AG04449 (cell line): ENCODE measurements at regions not wholly inside any gene's neighbourhood (a gene's known extent, or its start where the extent isn't known, plus 50 kb on each side); places are given as distances from the start of the nearest gene placed in this dataset.
A peak's percentile ranks its signal among the peaks of the same experiment; 100 is the strongest.

Experiments used
- CTCF ChIA-PET: fragments of 350-600 bp; formaldehyde crosslinking; extraction: SDS; loops from one replicate; lab custom pipeline; 2021; ENCODE audit warnings: antibody characterized with exemption; lab: Yijun Ruan, JAX
- POLR2A ChIA-PET: fragments of 400-600, 350-600 bp; formaldehyde crosslinking; extraction: SDS; loops from one replicate; lab custom pipeline; 2020; ENCODE audit warnings: antibody characterized with exemption, inconsistent platforms; lab: Yijun Ruan, JAX
- DNase-seq: peaks from one replicate; pipeline ENCODE4 v3.0.0-alpha.2; 2010; ENCODE audit warnings: low read depth, low spot score
- H3K4me3 ChIP-seq: 2 replicates; pipeline ENCODE4 v1.5.1; 2011; ENCODE audit warnings: low read depth, mild to moderate bottlenecking, control low read depth, low read length
- CTCF ChIP-seq: IDR thresholded peaks from one replicate; pipeline ENCODE4 v1.5.1; 2011; ENCODE audit warnings: mild to moderate bottlenecking, moderate library complexity, low read length, control low read depth, inconsistent platforms; ENCODE audit not compliant: insufficient read depth; ENCODE audit errors: missing control alignments

DNA sequence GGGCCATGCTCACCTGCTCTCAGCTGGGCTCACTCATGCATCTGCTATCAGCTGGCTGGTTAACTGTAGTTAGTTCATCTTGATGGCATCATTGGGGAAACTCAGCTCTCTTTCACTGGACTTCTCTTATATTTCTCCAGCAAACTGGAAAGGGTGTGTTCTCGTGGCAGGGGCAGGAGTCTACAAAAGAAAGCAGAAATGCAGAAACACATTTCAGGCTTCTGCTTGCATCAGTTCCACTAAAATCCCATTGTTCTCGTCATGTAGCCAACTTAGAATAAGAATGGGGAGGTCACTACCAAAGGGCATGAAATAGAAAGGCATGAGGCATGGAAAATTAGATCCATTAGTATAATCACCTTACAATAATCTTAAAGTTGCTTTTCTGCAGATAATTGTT lies 207.3 kb downstream of the NRIP1 start:
- ChIA-PET POLR2A (no interaction called here), CTCF (interaction anchor here (1.4 kb wide), 1 partner anchor 208 kb away, joined by 3 read pairs; the partner anchor contains the start of gene NRIP1)
- no peak for DNase-seq
- no peak for TF ChIP-seq CTCF
- H3K4me3 ChIP-seq, result no peak overlapping the region

- ChIA-PET POLR2A (no interaction called here), CTCF (interaction anchor here (0.7 to 1.7 kb wide), 3 partner anchors 12 to 633 kb away, joined by 5 to 7 read pairs (median 5); no protein-coding TSS in a partner anchor)
- DNase-seq, result peak; percentile 38
- no peak overlapping the region for H3K4me3 ChIP-seq
- no peak for TF ChIP-seq CTCF
Observed at GRCh38 chr21:14850394-14850793, 214.4 kb downstream of the NRIP1 start.

GRCh38 chr21:14846621-14847020 lies 218.2 kb downstream of the NRIP1 start:
- no peak for TF ChIP-seq CTCF
- ChIA-PET POLR2A (no interaction called here), CTCF (no interaction called here)
- DNase-seq, result no peak
- no peak overlapping the region for H3K4me3 ChIP-seq

- DNase-seq, result no peak
- no peak overlapping the region for H3K4me3 ChIP-seq
- POLR2A ChIA-PET, result no interaction called here
- CTCF ChIA-PET, result no interaction called here
- no peak for TF ChIP-seq CTCF
Observed at GRCh38 chr21:14844001-14844400, 220.8 kb downstream of the NRIP1 start.

DNA sequence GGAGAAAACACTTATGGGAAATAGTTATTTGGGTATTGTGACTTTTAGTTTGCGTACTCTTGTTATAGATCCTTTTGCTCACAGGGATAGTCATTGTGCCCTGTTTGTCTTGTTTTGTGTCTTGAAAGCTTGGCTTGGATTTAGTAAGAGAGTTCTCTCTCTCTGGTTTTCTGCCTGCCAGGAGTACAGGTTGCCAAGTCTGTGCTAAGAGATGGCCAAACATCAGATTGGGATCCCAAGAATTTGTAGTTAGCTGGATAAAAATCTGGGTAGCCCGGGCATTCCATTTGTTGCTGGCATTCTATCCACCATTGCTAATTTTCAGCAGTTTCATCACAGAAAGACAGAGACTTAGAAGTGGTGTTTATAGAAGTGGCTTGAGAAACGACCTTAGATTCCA lies 222.2 kb downstream of the NRIP1 start:
- TF ChIP-seq CTCF, result no peak
- DNase-seq, result no peak
- CTCF ChIA-PET, result no interaction called here
- POLR2A ChIA-PET, result no interaction called here
- H3K4me3 ChIP-seq, result no peak overlapping the region

DNA sequence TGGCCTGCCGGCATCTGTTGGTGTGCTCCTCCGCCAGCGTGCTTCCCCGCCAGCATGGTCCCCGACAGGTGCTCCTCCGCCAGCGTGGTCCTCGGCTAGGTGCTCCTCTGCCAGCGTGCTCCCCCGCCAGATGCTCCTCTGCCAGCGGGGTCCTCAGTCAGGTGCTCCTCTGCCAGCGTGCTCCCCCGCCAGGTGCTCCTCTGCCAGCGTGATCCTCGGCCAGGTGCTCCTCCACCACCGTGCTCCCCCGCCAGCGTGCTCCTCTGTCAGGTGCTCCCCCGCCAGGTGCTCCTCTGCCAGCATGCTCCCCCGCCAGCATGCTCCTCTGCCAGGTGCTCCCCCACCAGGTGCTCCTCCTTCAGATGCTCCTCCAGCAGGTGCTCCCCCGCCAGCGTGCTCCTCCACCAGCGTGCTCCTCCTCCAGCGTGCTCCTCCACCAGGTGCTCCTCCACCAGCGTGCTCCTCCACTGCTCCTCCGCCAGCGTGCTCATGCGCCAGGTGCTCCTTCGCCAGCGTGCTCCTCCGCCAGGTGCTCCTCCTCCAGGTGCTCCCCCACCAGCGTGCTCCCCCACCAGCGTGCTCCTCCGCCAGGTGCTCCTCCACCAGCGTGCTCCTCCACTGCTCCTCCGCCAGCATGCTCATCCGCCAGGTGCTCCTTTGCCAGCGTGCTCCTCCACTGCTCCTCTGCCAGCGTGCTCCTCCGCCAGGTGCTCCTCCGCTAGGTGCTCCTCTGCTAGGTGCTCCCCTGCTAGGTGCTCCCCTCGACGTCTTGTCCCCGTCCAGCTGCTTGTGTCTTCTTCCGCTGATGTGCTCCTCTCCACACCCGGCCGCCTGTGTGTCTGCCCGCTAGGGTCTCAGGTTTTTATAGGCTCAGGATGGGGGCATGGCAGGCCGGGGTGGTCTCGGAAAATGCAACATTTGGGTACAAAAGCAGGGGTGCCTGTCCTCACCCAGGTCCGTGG lies 223.0 kb downstream of the NRIP1 start:
- no peak for DNase-seq
- ChIA-PET CTCF (no interaction called here), POLR2A (no interaction called here)
- no peak overlapping the region for H3K4me3 ChIP-seq
- no peak for TF ChIP-seq CTCF
